Parathyroid adenoma (tissue), 2 donors: ENCODE measurements at regions not wholly inside any gene's neighbourhood (a gene's known extent, or its start where the extent isn't known, plus 50 kb on each side); places are given as distances from the start of the nearest gene placed in this dataset.

Experiments used
- H2AFZ ChIP-seq: fragments of 300-600 bp; sonication (generic); one replicate; pipeline ENCODE4 v1.7.0; 2017; ENCODE audit warnings: antibody characterized with exemption, mild to moderate bottlenecking
- H3K27ac ChIP-seq: fragments of 300-600 bp; sonication (generic); one replicate; pipeline ENCODE4 v1.7.0; 2017
- H3K27me3 ChIP-seq: fragments of 300-600 bp; sonication (generic); one replicate; pipeline ENCODE4 v1.7.0; 2017; ENCODE audit warnings: low read length; ENCODE audit not compliant: control insufficient read depth, insufficient read depth
- H3K36me3 ChIP-seq: fragments of 300-600 bp; sonication (generic); one replicate; pipeline ENCODE4 v1.7.0; 2017; ENCODE audit warnings: low read length; ENCODE audit not compliant: control insufficient read depth, insufficient read depth
- H3K4me1 ChIP-seq: fragments of 300-600 bp; sonication (generic); one replicate; pipeline ENCODE4 v1.7.0; 2017; ENCODE audit warnings: control low read depth
- H3K4me2 ChIP-seq: fragments of 300-600 bp; sonication (generic); one replicate; pipeline ENCODE4 v1.7.0; 2017; ENCODE audit warnings: low read length
- H3K4me3 ChIP-seq: fragments of 300-600 bp; sonication (generic); one replicate; pipeline ENCODE4 v1.7.0; 2017; ENCODE audit warnings: low read depth, low read length
- H3K79me2 ChIP-seq: fragments of 300-600 bp; sonication (generic); one replicate; pipeline ENCODE4 v1.7.0; 2017; ENCODE audit warnings: control low read depth
- H3K9ac ChIP-seq: fragments of 300-600 bp; sonication (generic); one replicate; pipeline ENCODE4 v1.7.0; 2017; ENCODE audit warnings: mild to moderate bottlenecking
- H3K9me3 ChIP-seq: fragments of 300-600 bp; sonication (generic); one replicate; pipeline ENCODE4 v1.7.0; 2017; ENCODE audit warnings: low read length; ENCODE audit not compliant: control insufficient read depth
- TF ChIP-seq, protein P1 (sequence below): fragments of 300-600 bp; sonication (generic); IDR thresholded peaks from one replicate; pipeline ENCODE4 v1.7.0; 2017; ENCODE audit warnings: antibody characterized with exemption, mild to moderate bottlenecking
- donor health status: primary hyperparathyroidism.

DNA sequence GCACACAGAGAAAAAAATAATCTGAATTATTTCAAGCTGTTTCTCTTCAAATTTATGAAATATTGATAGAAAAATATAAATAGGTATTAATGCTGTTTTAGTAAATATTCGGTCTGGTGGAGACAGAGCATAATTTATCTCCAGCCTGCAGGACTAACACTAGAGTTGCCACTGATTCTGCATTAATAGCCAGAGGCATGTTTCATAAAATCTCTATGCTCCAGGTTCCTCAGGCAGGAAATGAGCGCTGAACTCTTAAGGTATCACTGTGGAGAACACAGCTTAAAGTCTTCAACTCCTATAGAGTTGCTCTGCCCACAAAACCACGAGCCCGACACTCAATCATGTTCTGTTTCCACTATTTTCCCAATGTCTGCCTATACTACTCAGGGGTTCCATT, 470.0 kb upstream of the TMPO start:
- Histone ChIP-seq H3K9me3 (peaks cover 7% of the 10 kb centered on the region), H3K27ac (no peak overlapping the region), H3K9ac (no peak overlapping the region), H3K36me3 (no peaks in the 10 kb centered on the region), H3K4me1 (no peaks in the 10 kb centered on the region), H3K79me2 (no peaks in the 10 kb centered on the region), H2AFZ (no peak overlapping the region), H3K4me3 (no peak overlapping the region), H3K27me3 (no peaks in the 10 kb centered on the region), H3K4me2 (no peak overlapping the region)
- TF ChIP-seq, protein P1, sequence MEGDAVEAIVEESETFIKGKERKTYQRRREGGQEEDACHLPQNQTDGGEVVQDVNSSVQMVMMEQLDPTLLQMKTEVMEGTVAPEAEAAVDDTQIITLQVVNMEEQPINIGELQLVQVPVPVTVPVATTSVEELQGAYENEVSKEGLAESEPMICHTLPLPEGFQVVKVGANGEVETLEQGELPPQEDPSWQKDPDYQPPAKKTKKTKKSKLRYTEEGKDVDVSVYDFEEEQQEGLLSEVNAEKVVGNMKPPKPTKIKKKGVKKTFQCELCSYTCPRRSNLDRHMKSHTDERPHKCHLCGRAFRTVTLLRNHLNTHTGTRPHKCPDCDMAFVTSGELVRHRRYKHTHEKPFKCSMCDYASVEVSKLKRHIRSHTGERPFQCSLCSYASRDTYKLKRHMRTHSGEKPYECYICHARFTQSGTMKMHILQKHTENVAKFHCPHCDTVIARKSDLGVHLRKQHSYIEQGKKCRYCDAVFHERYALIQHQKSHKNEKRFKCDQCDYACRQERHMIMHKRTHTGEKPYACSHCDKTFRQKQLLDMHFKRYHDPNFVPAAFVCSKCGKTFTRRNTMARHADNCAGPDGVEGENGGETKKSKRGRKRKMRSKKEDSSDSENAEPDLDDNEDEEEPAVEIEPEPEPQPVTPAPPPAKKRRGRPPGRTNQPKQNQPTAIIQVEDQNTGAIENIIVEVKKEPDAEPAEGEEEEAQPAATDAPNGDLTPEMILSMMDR = no peak

DNA sequence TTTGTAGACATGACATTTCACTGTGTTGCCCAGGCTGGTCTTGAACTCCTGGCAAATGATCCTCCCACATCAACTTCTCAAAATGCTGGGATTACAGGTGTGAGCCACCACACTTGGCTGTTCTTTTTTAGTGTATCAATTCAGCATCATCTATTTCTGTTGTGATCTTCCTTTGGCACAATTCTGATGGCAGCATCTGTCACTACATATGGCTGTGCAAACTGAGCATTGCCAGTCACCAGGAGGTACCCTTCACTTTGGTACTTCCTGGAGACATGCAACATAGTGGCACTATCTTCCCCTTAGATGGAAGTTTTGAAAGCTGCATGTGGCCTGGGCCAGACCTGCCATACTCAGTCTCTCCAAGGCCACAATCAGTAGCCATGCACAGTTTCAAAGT, 467.1 kb upstream of the TMPO start:
- Histone ChIP-seq H3K27me3 (no peaks in the 10 kb centered on the region), H3K36me3 (no peaks in the 10 kb centered on the region), H3K27ac (no peak overlapping the region), H3K79me2 (no peaks in the 10 kb centered on the region), H3K9me3 (no peaks in the 10 kb centered on the region), H3K9ac (no peak overlapping the region), H3K4me1 (no peaks in the 10 kb centered on the region), H3K4me3 (no peak overlapping the region), H2AFZ (no peak overlapping the region), H3K4me2 (no peak overlapping the region)
- TF ChIP-seq, protein P1 = no peak

DNA sequence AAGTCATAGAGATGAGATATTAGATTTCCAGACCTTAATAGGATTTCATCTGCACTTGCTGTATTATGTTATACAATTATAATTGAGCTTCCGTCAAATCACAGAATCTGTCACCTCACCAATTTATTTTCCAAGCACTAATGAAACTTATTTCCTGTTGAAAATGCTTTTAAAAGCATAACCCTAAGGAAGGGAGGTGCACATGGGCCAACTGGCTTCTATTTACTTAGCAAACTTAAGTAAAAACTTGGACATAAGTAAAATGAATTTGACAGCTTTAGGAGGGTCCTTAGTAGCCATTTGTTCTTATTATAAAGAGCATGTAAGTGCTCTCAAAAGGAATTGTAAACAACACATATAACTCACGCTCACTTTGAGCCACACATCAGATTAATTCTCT, 462.2 kb upstream of the TMPO start:
- no peak overlapping the region for H3K27ac ChIP-seq
- no peaks in the 10 kb centered on the region for H3K9me3 ChIP-seq
- TF ChIP-seq, protein P1 = no peak
- no peaks in the 10 kb centered on the region for H3K36me3 ChIP-seq
- no peaks in the 10 kb centered on the region for H3K4me1 ChIP-seq
- H3K27me3 ChIP-seq = no peaks in the 10 kb centered on the region
- H3K4me3 ChIP-seq = no peak overlapping the region
- no peaks in the 10 kb centered on the region for H3K79me2 ChIP-seq
- H2AFZ ChIP-seq = no peak overlapping the region
- no peak overlapping the region for H3K9ac ChIP-seq
- no peak overlapping the region for H3K4me2 ChIP-seq

DNA sequence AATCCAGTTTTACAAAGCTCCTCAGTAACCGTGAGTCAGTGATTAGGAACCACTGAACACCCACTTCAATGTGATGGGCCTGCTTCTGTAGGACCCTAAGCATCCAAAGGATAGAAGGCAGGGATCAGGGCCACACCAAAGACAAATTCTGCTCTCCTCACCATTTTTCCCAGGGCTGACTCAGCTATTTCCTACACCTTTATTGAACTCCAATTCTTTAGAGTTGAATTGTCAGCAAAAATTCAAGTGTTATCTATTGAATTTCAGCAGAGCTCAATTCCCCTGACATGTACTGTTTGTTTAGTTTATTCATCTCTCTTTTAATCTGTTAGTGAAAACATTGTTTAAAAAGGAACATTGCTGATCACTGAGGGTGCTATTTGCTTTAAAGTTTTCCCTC, 457.7 kb upstream of the TMPO start:
- Histone ChIP-seq H3K4me2 (no peak overlapping the region), H3K9me3 (no peaks in the 10 kb centered on the region), H3K9ac (no peak overlapping the region), H2AFZ (no peak overlapping the region), H3K36me3 (no peaks in the 10 kb centered on the region), H3K27ac (no peak overlapping the region), H3K27me3 (no peaks in the 10 kb centered on the region), H3K4me3 (no peak overlapping the region), H3K4me1 (no peaks in the 10 kb centered on the region), H3K79me2 (no peaks in the 10 kb centered on the region)
- TF ChIP-seq, protein P1 = no peak

DNA sequence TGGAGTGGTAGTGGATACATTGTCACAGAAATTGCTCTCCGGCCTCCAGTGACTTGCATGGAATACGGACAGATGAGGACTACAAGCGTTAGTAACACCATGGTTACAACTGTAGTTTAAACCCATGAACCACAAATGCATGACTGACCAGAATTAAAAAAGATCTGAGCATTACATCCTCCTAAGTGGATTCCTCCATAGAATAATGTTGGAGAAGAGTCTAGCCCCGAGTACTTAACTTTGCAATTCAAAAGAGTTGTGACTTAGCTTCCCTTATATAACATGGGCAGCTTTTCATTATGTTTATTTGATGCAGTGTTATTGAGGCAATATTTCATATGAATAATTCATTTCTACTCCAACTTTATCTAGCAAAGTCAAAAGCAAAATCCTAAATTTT, 457.2 kb upstream of the TMPO start:
- Histone ChIP-seq H3K9ac (no peak overlapping the region), H3K79me2 (no peaks in the 10 kb centered on the region), H3K27me3 (no peaks in the 10 kb centered on the region), H3K4me2 (no peak overlapping the region), H3K27ac (no peak overlapping the region), H3K4me1 (no peaks in the 10 kb centered on the region), H3K36me3 (no peaks in the 10 kb centered on the region), H3K9me3 (no peaks in the 10 kb centered on the region), H2AFZ (no peak overlapping the region), H3K4me3 (no peak overlapping the region)
- TF ChIP-seq, protein P1 = no peak
